ENCODE measurements at regions not wholly inside any gene's neighbourhood (a gene's known extent, or its start where the extent isn't known, plus 50 kb on each side); places are given as distances from the start of the nearest gene placed in this dataset.

DNA sequence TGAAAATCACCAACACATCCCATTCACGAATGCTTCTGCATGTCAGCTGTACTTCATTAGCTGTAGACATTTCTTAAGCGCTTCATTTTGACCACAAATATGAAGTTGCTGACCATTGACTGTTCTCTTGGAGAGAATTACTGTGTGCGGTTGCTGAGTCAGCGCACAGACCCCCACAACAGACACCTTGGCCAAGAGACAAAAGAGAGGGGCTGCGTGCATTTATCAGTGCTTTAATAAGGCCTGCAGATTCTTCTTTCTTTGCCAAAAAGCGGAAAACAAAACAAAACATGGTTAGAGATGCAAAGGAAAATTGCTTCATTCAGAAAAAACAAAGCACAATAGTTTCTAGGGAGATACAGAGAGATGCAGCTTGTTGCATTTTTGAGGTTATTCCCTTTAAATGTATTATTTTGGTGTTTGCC is 174.7 kb downstream of the ACKR3 start:
- TF ChIP-seq, protein P1, sequence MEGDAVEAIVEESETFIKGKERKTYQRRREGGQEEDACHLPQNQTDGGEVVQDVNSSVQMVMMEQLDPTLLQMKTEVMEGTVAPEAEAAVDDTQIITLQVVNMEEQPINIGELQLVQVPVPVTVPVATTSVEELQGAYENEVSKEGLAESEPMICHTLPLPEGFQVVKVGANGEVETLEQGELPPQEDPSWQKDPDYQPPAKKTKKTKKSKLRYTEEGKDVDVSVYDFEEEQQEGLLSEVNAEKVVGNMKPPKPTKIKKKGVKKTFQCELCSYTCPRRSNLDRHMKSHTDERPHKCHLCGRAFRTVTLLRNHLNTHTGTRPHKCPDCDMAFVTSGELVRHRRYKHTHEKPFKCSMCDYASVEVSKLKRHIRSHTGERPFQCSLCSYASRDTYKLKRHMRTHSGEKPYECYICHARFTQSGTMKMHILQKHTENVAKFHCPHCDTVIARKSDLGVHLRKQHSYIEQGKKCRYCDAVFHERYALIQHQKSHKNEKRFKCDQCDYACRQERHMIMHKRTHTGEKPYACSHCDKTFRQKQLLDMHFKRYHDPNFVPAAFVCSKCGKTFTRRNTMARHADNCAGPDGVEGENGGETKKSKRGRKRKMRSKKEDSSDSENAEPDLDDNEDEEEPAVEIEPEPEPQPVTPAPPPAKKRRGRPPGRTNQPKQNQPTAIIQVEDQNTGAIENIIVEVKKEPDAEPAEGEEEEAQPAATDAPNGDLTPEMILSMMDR (IDR thresholded peaks at IDR 0.05): no peak
- peak in 1 of 4 donors; percentile 12 for TF ChIP-seq POLR2AphosphoS5 (IDR thresholded peaks at IDR 0.05)
